Ramos (cell line): ENCODE measurements at regions not wholly inside any gene's neighbourhood (a gene's known extent, or its start where the extent isn't known, plus 50 kb on each side); places are given as distances from the start of the nearest gene placed in this dataset.
"Not testable (repeated sequence)": the region's sequence is repeated elsewhere in the genome, so short reads cannot be mapped to it uniquely, and the experiment has no call there.

ENCODE experiments used
- in situ Hi-C: fragments of 300-500 bp; cut with MboI; formaldehyde crosslinking; loops from one replicate; pipeline ENCODE4 v1.14.3; 2022; ENCODE audit warnings: low sequenced_read_pairs; ENCODE audit not compliant: unreplicated experiment

DNA sequence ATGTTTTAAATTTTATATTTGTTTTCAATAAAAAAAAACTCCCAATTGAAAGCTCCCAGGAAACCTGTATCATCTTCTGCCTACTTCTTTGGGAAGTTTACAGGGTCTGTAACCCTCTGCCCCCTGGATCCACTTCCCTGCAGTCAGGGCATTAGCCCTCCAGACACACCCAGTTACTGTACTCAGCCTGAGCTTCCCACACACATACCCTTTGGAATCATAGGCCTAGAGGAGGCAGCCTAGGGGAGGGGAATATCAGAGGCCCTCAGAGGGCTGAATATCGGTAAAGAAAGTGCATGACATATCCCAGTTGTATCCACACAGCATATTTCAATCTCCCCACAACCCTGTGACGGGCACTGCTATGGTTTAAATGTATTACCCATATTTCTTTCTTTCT, 56.2 kb upstream of the TFPI start:
- in situ Hi-C loops, result not testable (repeated sequence)

GRCh38 chr2:187612857-187613256, 58.6 kb upstream of the TFPI start:
- in situ Hi-C loops, result no loop called here

GRCh38 chr2:187614756-187615155, 60.5 kb upstream of the TFPI start:
- in situ Hi-C loops, result no loop called here

DNA sequence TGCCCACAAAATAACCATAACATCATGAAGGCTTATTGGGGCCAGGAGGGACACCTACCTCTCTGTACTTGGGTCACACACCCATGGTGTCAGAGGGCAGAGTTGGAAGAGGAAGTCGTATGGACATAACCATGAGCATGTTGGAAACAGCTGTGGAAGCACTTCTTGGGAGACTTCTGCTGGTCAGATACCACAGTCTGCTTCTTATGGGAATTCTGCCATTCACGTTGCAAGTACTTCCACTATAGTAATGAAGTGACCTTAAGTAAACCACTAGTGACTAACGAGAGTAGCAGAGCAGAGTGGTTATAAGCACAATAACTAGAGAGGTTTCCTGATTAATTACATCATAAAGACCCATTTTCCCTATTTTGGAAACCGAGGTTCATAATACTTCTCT, 61.1 kb upstream of the TFPI start:
- in situ Hi-C loops, result no loop called here

DNA sequence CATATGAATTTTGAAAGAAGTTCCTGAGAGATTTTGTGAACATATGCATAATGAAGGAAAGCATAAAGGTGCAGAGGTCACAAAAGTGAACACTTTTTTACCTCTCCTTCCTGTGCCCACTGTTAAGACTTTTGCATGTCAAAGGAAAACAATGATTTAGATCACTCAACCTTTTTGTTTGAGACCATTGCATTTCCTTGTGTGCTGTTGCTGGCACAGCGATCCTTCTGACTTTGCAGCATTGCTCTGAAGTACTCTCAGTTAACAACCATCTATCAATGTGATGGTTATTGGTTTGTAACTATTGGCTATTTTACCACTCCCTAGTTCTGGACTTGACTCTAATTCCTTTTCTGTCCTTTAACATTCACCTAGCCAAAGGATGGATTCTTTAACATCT, 61.7 kb upstream of the TFPI start:
- in situ Hi-C loops, result no loop called here

DNA sequence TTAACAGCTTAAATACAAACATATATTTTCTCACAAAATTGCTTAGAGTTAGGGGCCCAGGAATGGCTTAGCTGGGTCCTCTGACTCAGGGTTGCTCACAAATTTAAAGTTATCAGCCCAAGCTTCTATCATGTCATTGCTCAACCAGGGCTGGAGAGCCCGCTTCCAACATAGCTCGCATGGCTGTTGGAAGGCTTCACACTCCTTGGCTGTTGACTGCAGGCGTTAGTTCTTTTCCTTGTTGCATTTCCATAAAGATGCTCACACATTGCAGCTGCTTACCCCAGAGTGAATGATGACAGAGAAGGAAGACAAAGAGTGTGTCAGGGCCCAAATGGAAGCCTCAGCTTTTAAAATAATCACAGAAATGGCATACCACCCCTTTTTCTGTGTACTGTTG, 62.9 kb upstream of the TFPI start:
- in situ Hi-C loops, result no loop called here

GRCh38 chr2:187617905-187618304, 63.7 kb upstream of the TFPI start:
- in situ Hi-C loops, result no loop called here

DNA sequence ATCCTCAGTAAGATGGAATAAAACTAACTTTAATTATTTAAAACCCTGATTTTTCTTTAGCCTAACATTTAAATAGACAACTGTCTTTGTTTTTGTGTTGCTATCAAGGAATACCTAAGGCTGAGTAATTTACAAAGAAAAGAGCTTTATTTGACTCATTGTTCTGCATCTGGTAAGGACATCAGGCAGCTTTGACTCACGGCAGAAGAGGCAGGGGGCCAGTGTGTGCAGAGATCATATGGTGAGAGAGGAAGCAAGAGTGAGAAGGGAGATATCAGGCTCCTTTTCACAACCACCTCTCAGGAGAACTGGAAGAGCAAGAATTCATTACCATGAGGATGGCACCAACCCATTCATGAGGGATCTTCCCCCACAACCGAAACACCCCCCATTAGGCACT, 64.6 kb upstream of the TFPI start:
- in situ Hi-C loops, result no loop called here

DNA sequence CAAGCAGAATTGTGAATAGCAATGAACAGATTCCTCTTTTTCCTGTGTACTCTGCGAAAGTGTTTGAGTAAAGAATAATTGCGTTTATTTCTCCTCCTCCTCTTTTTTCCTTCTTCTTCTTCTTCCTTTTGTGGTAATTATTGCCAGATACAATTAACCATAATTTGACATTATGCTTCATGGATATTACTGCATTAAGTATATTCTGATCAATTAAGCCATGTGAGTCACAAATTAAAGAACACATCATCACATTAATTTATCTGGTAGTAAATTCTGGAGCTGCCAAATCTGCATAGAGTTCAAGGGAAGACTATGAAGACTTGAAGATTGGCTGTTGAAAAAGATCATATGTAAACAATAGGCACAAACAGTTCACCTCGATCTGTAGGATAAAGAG, 72.9 kb upstream of the TFPI start:
- in situ Hi-C loops, result no loop called here

DNA sequence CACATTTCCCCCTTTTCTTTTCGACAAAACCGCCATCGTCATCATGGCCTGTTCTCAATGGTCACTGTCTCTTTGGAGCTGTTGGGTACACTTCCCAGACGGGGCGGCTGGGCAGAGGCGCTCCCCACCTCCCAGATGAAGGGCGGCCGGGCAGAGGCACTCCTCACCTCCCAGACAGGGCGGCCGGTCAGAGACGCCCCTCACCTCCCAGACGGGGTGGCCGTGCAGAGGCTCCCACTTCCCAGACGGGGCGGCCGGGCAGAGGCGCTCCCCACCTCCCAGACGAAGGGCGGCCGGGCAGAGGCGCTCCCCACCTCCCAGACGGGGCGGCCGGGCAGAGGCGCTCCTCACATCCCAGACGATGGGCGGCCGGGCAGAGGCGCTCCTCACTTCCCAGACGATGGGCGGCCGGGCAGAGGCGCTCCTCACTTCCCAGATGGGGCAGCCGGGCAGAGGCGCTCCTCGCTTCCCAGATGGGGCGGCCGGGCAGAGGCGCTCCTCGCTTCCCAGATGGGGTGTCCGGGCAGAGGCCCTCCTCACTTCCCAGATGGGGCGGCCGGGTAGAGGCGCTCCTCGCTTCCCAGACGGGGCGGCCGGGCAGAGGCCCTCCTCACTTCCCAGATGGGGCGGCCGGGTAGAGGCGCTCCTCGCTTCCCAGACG, 82.6 kb upstream of the TFPI start:
- in situ Hi-C loops, result not testable (repeated sequence)

GRCh38 chr2:187637392-187637740, 83.1 kb upstream of the TFPI start:
- in situ Hi-C loops, result not testable (repeated sequence)

GRCh38 chr2:187637771-187638170, 83.5 kb upstream of the TFPI start:
- in situ Hi-C loops, result not testable (repeated sequence)

DNA sequence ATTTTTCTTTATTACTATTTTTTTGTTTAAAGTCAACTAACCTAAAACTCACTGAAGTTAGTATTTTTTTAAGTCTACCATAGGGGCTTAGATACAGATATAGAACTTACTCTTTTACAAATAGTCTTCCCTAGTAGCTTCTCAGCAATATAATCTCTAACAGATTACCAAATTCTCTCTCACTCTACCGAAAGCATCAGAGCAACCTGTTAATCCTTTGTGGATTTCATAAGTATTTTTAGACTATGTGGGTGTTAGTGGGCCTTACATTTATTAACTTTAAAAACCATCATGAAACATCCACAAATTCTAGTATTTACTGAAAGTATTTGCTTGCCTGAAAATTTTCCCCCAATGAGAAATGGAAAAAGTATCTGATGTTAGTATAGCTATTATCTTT, 84.6 kb upstream of the TFPI start:
- in situ Hi-C loops, result no loop called here

DNA sequence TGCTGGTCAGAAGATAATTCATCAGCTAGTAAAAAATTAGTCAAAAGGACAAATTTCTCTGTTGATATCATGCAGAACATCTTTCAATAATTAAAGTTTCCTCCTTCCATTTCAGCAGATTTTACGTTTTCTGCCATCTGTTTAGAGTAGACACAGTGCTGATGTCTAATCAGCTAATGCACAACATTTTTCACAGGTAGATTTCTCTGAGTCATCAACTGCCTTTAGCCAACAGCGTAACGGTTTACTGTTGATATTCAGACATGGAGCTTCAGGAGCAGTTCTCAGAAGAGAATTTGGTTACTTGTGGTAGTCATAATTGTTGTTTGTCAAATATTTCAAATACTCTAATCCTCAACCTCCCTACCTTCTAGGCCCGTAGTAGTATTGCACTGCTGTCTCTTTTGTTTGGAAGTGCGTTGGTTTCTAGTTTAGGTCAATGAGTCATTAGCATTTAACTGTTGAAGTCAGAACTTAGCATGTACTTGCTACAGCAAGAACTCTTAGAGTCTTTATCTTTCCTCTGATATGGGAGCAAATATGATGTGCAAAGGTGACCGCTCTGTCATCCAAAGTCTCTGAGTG, 86.8 kb upstream of the TFPI start:
- in situ Hi-C loops, result no loop called here

- in situ Hi-C loops, result no loop called here
Measured at GRCh38 chr2:187642498-187642897, 88.3 kb upstream of the TFPI start.

DNA sequence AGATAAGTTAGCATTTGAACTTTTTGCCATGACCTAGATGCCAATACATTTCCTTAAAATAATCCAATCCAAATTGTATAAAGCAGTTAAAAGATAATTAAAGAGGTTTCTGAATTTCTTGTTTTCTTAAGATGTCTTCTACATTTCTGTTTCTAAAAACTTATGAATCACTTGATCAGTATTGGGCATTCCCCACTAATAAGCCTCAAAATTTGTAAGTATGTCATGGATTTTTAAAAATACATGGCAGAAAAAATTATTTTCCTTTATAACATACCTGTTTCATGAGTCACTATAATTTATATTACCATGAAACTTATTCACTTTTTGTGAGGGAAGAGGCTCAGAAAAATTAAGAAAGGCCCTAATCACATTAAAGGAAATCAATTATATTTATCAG, 90.3 kb upstream of the TFPI start:
- in situ Hi-C loops, result no loop called here

DNA sequence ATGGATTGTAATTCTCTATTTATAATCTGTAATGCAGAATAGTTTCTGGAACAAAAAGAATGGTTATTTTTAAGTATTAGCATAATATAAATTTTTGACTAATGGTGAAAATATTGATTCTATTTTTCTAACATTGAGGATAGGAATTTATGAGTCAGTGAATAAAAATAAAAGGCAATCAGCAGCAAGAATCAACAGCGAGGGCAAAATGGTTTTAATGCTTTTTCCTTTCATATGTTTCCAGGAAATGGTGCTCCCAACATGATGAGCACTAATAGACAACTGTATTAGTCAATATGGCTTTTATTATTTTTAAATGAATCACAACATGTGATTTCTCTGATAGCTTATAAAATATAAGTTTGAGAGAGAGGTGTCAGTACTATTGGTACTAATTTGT, 90.7 kb upstream of the TFPI start:
- in situ Hi-C loops, result no loop called here

GRCh38 chr2:187646556-187646955, 92.3 kb upstream of the TFPI start:
- in situ Hi-C loops, result no loop called here

DNA sequence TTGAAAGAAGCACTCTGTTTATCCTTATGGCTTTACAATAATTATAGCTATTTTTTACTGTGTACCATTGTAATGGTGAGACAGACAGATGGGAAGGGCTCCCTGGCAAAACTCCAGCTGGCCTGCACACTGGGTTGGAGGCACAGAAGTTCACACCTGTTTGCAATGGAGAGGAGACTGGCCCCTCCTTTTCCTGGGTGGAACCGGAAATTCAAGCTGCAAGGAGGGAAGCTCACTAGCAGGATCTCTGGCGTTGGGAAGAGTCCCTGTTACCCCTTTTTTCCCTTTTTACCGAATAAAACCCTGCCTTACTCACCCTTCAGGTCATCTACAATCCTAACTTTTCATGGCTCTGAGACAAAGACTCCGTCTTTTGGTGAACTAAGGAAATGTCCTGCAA, 100.3 kb upstream of the TFPI start:
- in situ Hi-C loops, result no loop called here

GRCh38 chr2:187655001-187655400, 100.8 kb upstream of the TFPI start:
- in situ Hi-C loops, result no loop called here

- in situ Hi-C loops, result no loop called here
Measured at GRCh38 chr2:187656123-187656522, 101.9 kb upstream of the TFPI start.

- in situ Hi-C loops, result no loop called here
Measured at GRCh38 chr2:187658952-187659525, 104.8 kb upstream of the TFPI start.
